HepG2 (cell line): ENCODE measurements at regions not wholly inside any gene's neighbourhood (a gene's known extent, or its start where the extent isn't known, plus 50 kb on each side); places are given as distances from the start of the nearest gene placed in this dataset.

Experiments used
- ATAC-seq: fragments of 200-7000 bp; cut with Tn5 transposase; 3 replicates; pipeline ENCODE4 v1.9.1; 2020; ENCODE audit warnings: mild to moderate bottlenecking, moderate library complexity
- BruUV-seq: library from RNA; stranded (reverse); fragments of 400-500 nt; replicated peaks from 2 replicates; lab custom pipeline; 2021; lab: Mats Ljungman, UMichigan
- CTCF ChIA-PET: fragments of 300-600 bp; formaldehyde crosslinking; extraction: SDS; loops from one replicate; lab custom pipeline; 2021; ENCODE audit warnings: low total read pairs, inconsistent platforms, low intra/inter-chr PET ratio; lab: Yijun Ruan, JAX
- POLR2A ChIA-PET: fragments of 350-600 bp; sonication (Branson Sonifier 250); formaldehyde crosslinking; loops from one replicate; lab custom pipeline; 2020; ENCODE audit warnings: antibody characterized with exemption, inconsistent platforms; lab: Yijun Ruan, JAX
- DNase-seq: peaks from one replicate; pipeline ENCODE4 v3.0.0-alpha.2; 2015; ENCODE audit warnings: low spot score
- FAIRE-seq: peaks from 3 replicates; lab custom pipeline; 2011; peaks lifted over from hg19 to GRCh38; lab: Jason Lieb, UNC
- H2AFZ ChIP-seq: one replicate; pipeline ENCODE4 v1.6.1; 2011; ENCODE audit warnings: low read length, inconsistent platforms
- H3K27ac ChIP-seq: fragments of 300-600 bp; 3 replicates; pipeline ENCODE4 v1.8.0; 2011; ENCODE audit warnings: mixed run types, mild to moderate bottlenecking, mixed read lengths, low read length, inconsistent platforms; ENCODE audit not compliant: insufficient read depth; ENCODE audit errors: extremely low read length
- H3K27me3 ChIP-seq, 2 experiments: fragments of 200-600 bp in 1 of 2; 2 replicates in 1 of 2; 3 replicates in 1 of 2; pipeline versions ENCODE4 v1.6.0 to v1.8.0; 2011; ENCODE audit warnings: low read length in 2 of 2, mild to moderate bottlenecking in 2 of 2, moderate library complexity in 2 of 2, inconsistent platforms in 1 of 2; ENCODE audit not compliant: insufficient read depth in 2 of 2, control insufficient read depth in 1 of 2
- H3K36me3 ChIP-seq, 2 experiments: fragments of 200-600 bp in 1 of 2; replicated peaks in 1 of 2; 2 replicates in 1 of 2; 3 replicates in 1 of 2; pipeline versions ENCODE4 v1.5.1 to v1.8.0; 2011; ENCODE audit warnings: low read length in 2 of 2, inconsistent platforms in 1 of 2; ENCODE audit not compliant: insufficient read depth in 2 of 2, control insufficient read depth in 1 of 2
- H3K4me1 ChIP-seq: 2 replicates; pipeline ENCODE4 v1.5.1; 2012; ENCODE audit warnings: low read length, inconsistent platforms; ENCODE audit not compliant: insufficient read depth
- H3K4me2 ChIP-seq: 2 replicates; pipeline ENCODE4 v1.6.0; 2011; ENCODE audit warnings: low read depth, low read length, inconsistent platforms
- H3K4me3 ChIP-seq, 3 experiments: fragments of 200-600 bp in 1 of 3; sonication (generic), shearing (Covaris generic) in 1 of 3; replicated peaks in 1 of 3; 2 replicates each; pipeline ENCODE4 v1.5.1; 2011 to 2016; ENCODE audit warnings: low read length in 3 of 3, inconsistent platforms in 2 of 3, low read depth in 2 of 3, mild to moderate bottlenecking in 2 of 3, control low read depth in 1 of 3, mixed read lengths in 1 of 3; ENCODE audit not compliant: insufficient read depth in 1 of 3
- H3K79me2 ChIP-seq: one replicate; pipeline ENCODE4 v1.6.1; 2011; ENCODE audit warnings: low read length, inconsistent platforms; ENCODE audit not compliant: insufficient read depth
- H3K9ac ChIP-seq: 2 replicates; pipeline ENCODE4 v1.6.0; 2011; ENCODE audit warnings: mild to moderate bottlenecking, low read depth, low read length, inconsistent platforms; ENCODE audit not compliant: insufficient read depth
- H3K9me3 ChIP-seq: 2 replicates; pipeline ENCODE4 v1.5.1; 2012; ENCODE audit warnings: mild to moderate bottlenecking, low read length
- H4K20me1 ChIP-seq: 2 replicates; pipeline ENCODE4 v1.6.0; 2011; ENCODE audit warnings: inconsistent platforms, mild to moderate bottlenecking, low read length, moderate library complexity; ENCODE audit not compliant: insufficient read depth
- BCL6 ChIP-seq: IDR thresholded peaks from 2 replicates; pipeline ENCODE4 v1.6.1; 2016; ENCODE audit warnings: missing genetic modification reagents, missing compliant biosample characterization
- HCFC1 ChIP-seq: fragments of 150-350 bp; IDR thresholded peaks from 2 replicates; pipeline ENCODE4 v1.6.1; 2014; ENCODE audit warnings: low read depth, low read length
- HMG20B ChIP-seq: conservative IDR thresholded peaks from 2 replicates; pipeline ENCODE4 v1.6.1; 2016; ENCODE audit warnings: missing genetic modification reagents, missing compliant biosample characterization
- NCOA5 ChIP-seq: sonication (generic); formaldehyde crosslinking; IDR thresholded peaks from 2 replicates; pipeline ENCODE4 v1.4.0; 2020; ENCODE audit warnings: missing genetic modification reagents
- SIX4 ChIP-seq: sonication (generic); formaldehyde crosslinking; IDR thresholded peaks from 2 replicates; pipeline ENCODE4 v1.4.0; 2020; ENCODE audit warnings: missing genetic modification reagents
- SNAI1 ChIP-seq: sonication (generic); formaldehyde crosslinking; IDR thresholded peaks from 2 replicates; pipeline ENCODE4 v1.5.0; 2020; ENCODE audit warnings: mild to moderate bottlenecking, missing genetic modification reagents, borderline replicate concordance
- TEAD3 ChIP-seq: optimal IDR thresholded peaks from 2 replicates; pipeline ENCODE3; 2016; ENCODE audit warnings: borderline replicate concordance
- TFE3 ChIP-seq: IDR thresholded peaks from 2 replicates; pipeline ENCODE4 v1.6.1; 2016
- ZMAT3 ChIP-seq: sonication (generic); formaldehyde crosslinking; conservative IDR thresholded peaks from 2 replicates; pipeline ENCODE4 v1.7.0; 2021; ENCODE audit warnings: missing genetic modification reagents
- ZNF3 ChIP-seq: IDR thresholded peaks from 2 replicates; pipeline ENCODE4 v1.7.0; 2017; ENCODE audit warnings: inconsistent platforms
- ZNF839 ChIP-seq: sonication (generic); formaldehyde crosslinking; IDR thresholded peaks from 2 replicates; pipeline ENCODE4 v1.4.0; 2020; ENCODE audit warnings: missing genetic modification reagents, mild to moderate bottlenecking, borderline replicate concordance
- WGBS: methylation state at CpG from one replicate; pipeline ENCODE4 v1.1.6; 2017; ENCODE audit warnings: low lambda C conversion rate; 5-methylcytosine and 5-hydroxymethylcytosine counted together
- in situ Hi-C: cut with HindIII; loops from 2 replicates; pipeline ENCODE4 v1.10.0; 2017; ENCODE audit warnings: low pct_unique_long_range_greater_than_20kb; ENCODE audit not compliant: extremely low pct_ligation_motif_present
- intact Hi-C: fragments of 100-400 bp; cut with micrococcal nuclease; formaldehyde crosslinking; loops from one replicate; pipeline ENCODE4 v1.10.0; 2022; ENCODE audit not compliant: unreplicated experiment

- no peak for ATAC-seq
These were observed 269.7 kb downstream of the PTBP2 start for GRCh38 chr1:96991261-96991660.

GRCh38 chr1:96992871-96993270, 271.3 kb downstream of the PTBP2 start:
- ChIA-PET CTCF (no interaction called here), POLR2A (no interaction called here)
- H3K27ac ChIP-seq, result no peak overlapping the region
- intact Hi-C loops (no loop called here), in situ Hi-C loops (no loop called here)
- H3K4me1 ChIP-seq, result no peaks in the 10 kb centered on the region
- H3K9ac ChIP-seq, result no peak overlapping the region
- WGBS, result 20% methylated on average over 3 of the region's 3 CpGs
- no peaks in the 10 kb centered on the region for H3K9me3 ChIP-seq
- ATAC-seq (no peak), DNase-seq (no peak), FAIRE-seq (no peak)
- no peak overlapping the region for H3K4me2 ChIP-seq
- no peak overlapping the region for H2AFZ ChIP-seq
- no peak for TF ChIP-seq SNAI1 (CRISPR knock-in tag)
- no peak for TF ChIP-seq ZNF839 (CRISPR knock-in tag)
- TF ChIP-seq TEAD3 (CRISPR knock-in tag), result no peak
- no TSS peak for BruUV-seq
- no peaks in the 10 kb centered on the region for H3K36me3 ChIP-seq
- no peak overlapping the region for H3K4me3 ChIP-seq
- H3K27me3 ChIP-seq, result no peaks in the 10 kb centered on the region
- H3K79me2 ChIP-seq, result no peaks in the 10 kb centered on the region
- no peaks in the 10 kb centered on the region for H4K20me1 ChIP-seq

More at GRCh38 chr1:96991261-96991660, 269.7 kb downstream of the PTBP2 start:
- CTCF ChIA-PET, result no interaction called here
- in situ Hi-C loops (no loop called here), intact Hi-C loops (no loop called here)
- no peak for DNase-seq
- POLR2A ChIA-PET, result no interaction called here
- no peak overlapping the region for H3K9ac ChIP-seq
- TF ChIP-seq NCOA5 (CRISPR knock-in tag), result no peak
- no peak for TF ChIP-seq ZNF3 (CRISPR knock-in tag)
- TF ChIP-seq ZMAT3 (CRISPR knock-in tag), result no peak
- no peak for TF ChIP-seq HMG20B
- no peak for TF ChIP-seq SIX4 (CRISPR knock-in tag)
- no peak for TF ChIP-seq HCFC1
- 0 out of 2 replicates have a peak, but pooled peaks have one; percentile 40 for TF ChIP-seq BCL6
- TF ChIP-seq TFE3 (CRISPR knock-in tag), result no peak
- H2AFZ ChIP-seq, result no peak overlapping the region
- no peaks in the 10 kb centered on the region for H3K79me2 ChIP-seq
- no peaks in the 10 kb centered on the region for H3K9me3 ChIP-seq
- H3K27ac ChIP-seq, result no peak overlapping the region
- FAIRE-seq, result no peak
- no peaks in the 10 kb centered on the region for H4K20me1 ChIP-seq
- H3K4me2 ChIP-seq, result no peak overlapping the region
- no peak overlapping the region for H3K4me3 ChIP-seq
- no peaks in the 10 kb centered on the region for H3K27me3 ChIP-seq
- H3K4me1 ChIP-seq, result no peaks in the 10 kb centered on the region
- no TSS peak for BruUV-seq
- H3K36me3 ChIP-seq, result no peaks in the 10 kb centered on the region
- WGBS, result 3% methylated on average over 1 of the region's 1 CpG
